Ammon's horn (tissue), 1 donor: ENCODE measurements at regions not wholly inside any gene's neighbourhood (a gene's known extent, or its start where the extent isn't known, plus 50 kb on each side); places are given as distances from the start of the nearest gene placed in this dataset.

Source experiments
- DNase-seq: peaks from one replicate; pipeline ENCODE4 v3.0.0-alpha.2; 2016; ENCODE audit warnings: low spot score

DNA sequence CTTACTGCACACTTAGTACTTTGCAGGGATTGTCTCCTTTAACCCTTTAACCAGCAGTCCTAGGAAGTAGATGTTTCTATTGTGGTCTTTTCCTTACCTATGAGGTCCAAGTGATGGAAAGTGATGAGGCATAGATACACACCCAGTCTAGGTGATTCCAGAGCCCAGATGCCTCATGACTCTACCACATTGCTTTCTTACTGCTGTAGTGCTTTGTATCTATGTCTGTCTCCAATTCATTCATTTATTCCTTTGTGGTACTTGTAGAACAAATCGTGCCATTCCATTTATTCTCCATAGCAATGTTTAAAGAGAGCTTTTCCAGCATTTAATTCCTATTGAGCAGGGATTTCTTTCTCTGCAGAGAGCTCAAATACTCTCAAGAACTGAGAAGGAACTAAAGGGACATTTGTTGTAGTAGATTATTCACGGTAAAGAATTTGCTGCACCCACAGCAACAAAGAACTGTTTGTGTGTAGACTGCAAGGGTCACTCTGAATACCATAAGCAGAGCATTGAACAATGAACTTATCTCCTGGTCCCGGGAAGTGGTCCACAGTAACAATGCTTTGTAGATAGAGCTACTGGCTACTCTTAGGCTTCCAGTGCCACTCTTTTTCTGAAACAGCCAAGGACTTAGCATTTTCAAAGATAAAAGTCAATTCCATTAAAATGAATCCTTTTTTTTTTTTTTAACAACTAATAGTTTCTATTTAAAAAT lies 337.0 kb downstream of the PTEN start:
- DNase-seq = no peak

DNA sequence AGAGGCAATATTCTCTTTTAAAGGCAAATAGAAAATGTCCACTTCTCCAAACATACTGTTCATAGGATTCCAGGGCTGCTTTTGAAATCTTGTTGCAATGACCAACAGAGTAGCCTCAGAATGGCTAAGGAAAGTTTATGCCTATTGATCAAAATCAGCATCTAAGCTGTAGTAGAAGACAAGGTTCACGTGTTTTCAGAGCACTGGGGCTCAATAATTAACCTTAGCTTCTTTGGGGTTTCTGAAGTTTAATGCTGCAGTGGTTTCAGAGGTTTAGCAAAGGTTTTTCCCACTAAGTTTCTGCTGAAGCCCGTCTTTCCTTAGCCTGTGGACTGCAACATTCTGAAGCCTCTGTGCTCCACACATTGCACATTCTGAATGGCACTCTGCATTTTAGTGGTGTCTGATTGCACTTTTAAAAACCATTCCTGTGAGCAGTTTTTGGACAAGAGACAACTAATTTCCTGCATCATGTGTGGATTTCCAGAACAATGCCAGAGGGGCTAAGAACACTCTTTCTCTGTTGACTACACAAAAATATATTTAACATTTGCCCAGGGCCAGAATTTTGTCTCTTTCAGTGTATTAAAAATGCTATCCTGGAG lies 342.5 kb downstream of the PTEN start:
- no peak for DNase-seq

DNA sequence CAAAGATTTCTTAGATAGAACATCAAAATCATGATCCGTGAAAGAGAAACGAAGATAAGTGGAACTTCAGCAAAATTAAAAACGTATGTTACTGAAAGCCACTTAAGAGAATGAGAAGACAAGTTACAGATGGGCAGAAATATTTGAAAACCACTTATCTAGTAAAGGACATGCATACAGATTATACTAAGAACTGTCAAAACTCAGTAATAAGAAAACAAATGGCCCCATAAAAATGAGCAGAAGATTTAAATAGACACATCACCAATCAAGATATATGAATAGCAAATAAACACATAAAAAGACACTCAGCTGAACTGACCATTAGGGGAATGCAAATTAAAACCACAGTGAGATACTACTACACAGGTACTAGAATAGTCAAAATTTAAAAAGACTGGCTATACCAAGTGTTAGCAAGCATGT lies 343.7 kb downstream of the PTEN start:
- DNase-seq = no peak

DNA sequence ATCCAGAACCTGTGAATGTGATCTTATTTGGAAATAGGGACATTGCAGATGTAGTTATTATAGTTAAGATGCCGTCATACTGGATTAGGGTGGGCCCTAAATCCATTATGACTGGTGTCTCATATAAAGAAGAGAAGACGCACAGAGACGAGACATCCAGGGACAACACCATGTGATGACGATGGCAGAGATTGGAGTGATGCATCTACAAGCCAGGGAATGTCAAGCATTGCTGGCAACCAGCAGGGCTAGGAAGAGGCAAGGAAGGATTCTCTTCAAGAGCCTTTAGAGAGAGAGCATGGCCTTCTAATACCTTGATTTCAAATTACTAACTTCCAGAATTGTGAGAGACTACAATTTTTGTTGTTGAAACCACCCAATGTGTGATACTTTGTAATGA lies 345.8 kb downstream of the PTEN start:
- no peak for DNase-seq

DNA sequence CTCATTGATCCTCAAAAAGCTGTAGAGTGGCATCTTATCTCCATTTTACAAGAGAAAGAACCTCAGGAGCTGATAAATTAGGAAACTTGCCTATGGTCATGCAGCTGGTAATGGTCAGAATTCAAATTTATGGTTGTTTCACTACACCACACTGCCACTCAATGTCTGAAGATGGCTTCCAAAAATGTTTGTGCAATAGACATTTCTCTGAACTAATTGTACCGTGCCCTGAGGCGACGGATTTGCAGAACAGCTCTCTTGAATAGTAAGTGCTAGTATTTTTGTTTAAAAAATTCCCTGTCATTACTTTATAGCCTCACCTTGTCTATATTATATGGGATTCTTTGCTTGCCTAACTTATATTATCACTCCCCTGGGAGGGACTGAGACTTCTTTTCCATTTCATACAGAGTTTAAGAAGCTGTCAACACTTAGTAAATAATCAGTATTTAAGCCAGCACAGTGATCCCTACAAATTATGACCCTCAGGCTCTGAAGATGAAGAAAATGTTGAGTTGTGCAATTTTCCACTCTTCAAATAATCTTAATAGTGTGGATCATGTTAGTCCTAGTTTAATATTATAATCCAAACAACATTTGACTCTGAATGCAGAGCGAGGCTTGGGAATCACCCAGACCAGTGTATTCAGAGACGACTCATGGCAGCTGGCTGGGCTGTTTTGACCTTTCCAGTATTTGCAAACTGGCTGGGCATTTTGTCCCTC lies 346.6 kb downstream of the PTEN start:
- DNase-seq = no peak

DNA sequence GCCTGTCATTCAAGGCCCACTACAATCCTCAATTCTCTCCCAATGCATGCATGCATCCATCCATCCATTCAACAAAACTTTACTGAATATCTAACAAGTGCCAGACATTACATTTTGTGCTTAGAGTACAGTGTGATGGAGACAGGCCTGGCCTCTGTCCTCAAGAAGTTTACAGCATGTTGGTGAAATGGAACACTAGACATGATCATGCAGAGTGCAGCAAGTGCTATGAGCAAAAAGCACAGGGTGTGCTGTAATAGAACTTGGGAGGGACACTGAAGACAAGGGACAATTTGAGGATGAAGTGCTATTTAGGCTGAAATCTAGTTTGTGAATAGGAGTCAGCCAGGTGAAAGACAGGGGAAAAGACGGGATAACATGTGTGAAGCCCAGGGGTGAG lies 347.8 kb downstream of the PTEN start:
- DNase-seq = no peak

- DNase-seq = no peak
Measured at GRCh38 chr10:88212069-88212468, 348.6 kb downstream of the PTEN start.

DNA sequence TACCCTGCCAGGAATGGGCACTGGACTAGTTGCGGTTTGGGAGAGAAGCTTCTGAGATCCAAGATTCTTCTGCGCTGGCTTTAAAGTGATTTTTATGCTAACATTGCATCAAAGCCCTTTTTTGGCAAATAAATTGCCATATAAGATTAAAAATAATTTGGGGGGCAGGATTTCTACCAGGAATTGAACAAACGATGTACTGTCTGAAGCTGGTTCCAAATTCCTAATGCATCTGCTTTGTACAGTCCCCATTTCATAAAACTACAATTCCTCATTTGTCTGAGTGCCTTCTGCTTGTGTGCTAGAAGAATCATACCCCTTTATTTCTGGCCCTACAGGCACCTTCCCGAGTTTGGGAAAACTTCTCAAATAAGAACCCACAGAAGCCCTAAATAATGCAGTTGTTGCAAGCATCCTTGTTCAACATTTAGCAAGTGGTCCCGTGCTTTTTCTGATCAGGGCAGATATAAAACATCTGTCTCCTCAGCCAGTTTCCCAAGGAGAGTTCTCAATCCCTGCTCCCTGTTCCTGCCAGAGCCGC lies 349.7 kb downstream of the PTEN start:
- DNase-seq = no peak

GRCh38 chr10:88216976-88217375 lies 353.6 kb downstream of the PTEN start:
- no peak for DNase-seq

GRCh38 chr10:88218362-88218761 lies 354.9 kb downstream of the PTEN start:
- DNase-seq = no peak

DNA sequence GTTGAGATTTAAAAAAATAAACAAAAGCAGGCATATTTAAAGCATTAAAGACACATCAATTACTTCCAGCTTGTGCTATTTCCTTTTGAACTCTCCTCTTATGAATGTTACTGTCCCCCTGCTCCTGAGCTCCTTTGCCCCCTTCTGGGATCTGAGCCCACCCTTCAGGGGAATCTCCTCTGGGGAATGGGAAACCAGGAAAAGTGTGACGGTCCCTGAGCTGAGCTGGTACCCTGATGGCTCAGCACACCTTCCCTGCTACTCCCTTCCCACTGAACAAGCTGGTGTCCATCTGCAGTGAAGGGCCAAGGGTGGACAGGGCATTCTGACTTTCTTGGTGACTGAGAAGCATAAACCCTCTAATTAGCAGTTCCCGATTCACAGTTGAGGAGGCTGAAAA lies 356.3 kb downstream of the PTEN start:
- DNase-seq = no peak

- no peak for DNase-seq
Measured at GRCh38 chr10:88221010-88221973, 357.9 kb downstream of the PTEN start.

DNA sequence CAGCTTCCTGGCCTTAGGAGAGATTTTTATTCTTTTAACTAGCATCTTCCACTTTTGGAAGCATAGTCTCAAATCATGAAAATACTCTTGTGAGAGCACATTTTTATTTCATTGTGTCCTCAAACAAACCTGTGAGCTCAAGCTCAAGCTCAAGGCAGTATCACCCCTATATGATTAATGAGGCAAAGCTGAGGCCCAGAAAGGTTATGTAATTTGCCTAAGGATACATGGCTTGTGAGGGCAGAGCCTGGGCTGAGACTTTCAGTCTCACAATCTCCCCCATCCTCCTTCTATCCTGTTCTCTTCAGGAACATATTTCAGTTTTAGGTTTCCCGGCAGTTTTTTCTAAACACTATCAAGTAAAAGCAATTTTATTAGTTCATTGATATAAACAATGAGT lies 359.5 kb downstream of the PTEN start:
- no peak for DNase-seq
